Mesenchymal stem cell (in vitro differentiated cells and primary cell): ENCODE measurements at regions not wholly inside any gene's neighbourhood (a gene's known extent, or its start where the extent isn't known, plus 50 kb on each side); places are given as distances from the start of the nearest gene placed in this dataset.

Experiments
- DNase-seq: peaks from one replicate; pipeline ENCODE4 v3.0.0-alpha.2; 2013
- H2AFZ ChIP-seq: one replicate; pipeline ENCODE4 v1.6.1; 2013; ENCODE audit warnings: low read depth, mild to moderate bottlenecking, control low read depth, inconsistent platforms, low read length, moderate library complexity
- H2AK5ac ChIP-seq: 2 replicates; pipeline ENCODE4 v1.6.1; 2013; ENCODE audit warnings: low read length, moderate library complexity, mild to moderate bottlenecking, inconsistent platforms; ENCODE audit not compliant: severe bottlenecking
- H2BK120ac ChIP-seq: one replicate; pipeline ENCODE4 v1.6.1; 2013; ENCODE audit warnings: low read depth, mild to moderate bottlenecking, inconsistent platforms, low read length, moderate library complexity
- H2BK12ac ChIP-seq, 2 experiments: one replicate each; pipeline ENCODE4 v1.6.1; 2013; ENCODE audit warnings: inconsistent platforms in 2 of 2, low read length in 2 of 2, mild to moderate bottlenecking in 2 of 2, moderate library complexity in 2 of 2, control low read depth in 1 of 2
- H2BK15ac ChIP-seq: one replicate; pipeline ENCODE4 v1.6.1; 2013; ENCODE audit warnings: mild to moderate bottlenecking, low read depth, inconsistent platforms; ENCODE audit not compliant: poor library complexity, severe bottlenecking
- H2BK5ac ChIP-seq: 2 replicates; pipeline ENCODE4 v1.6.1; 2013; ENCODE audit warnings: low read depth, mild to moderate bottlenecking, low read length, control low read depth, inconsistent platforms; ENCODE audit not compliant: poor library complexity, severe bottlenecking
- H3K14ac ChIP-seq, 2 experiments: one replicate each; pipeline ENCODE4 v1.6.1; 2013; ENCODE audit warnings: inconsistent platforms in 2 of 2, low read length in 2 of 2, control low read depth in 1 of 2, mild to moderate bottlenecking in 1 of 2, moderate library complexity in 1 of 2
- H3K18ac ChIP-seq, 2 experiments: one replicate each; pipeline ENCODE4 v1.6.1; 2013; ENCODE audit warnings: inconsistent platforms in 2 of 2, low read length in 2 of 2, control low read depth in 1 of 2, low read depth in 1 of 2, mild to moderate bottlenecking in 1 of 2
- H3K23ac ChIP-seq, 2 experiments: one replicate each; pipeline ENCODE4 v1.6.1; 2013; ENCODE audit warnings: inconsistent platforms in 2 of 2, low read length in 2 of 2, mild to moderate bottlenecking in 2 of 2, moderate library complexity in 2 of 2, control low read depth in 1 of 2
- H3K27ac ChIP-seq: 2 replicates; pipeline ENCODE4 v1.5.1; 2013; ENCODE audit warnings: mild to moderate bottlenecking, moderate library complexity, low read length, control low read depth, inconsistent platforms; ENCODE audit not compliant: poor library complexity, severe bottlenecking
- H3K27me3 ChIP-seq, 2 experiments: 2 replicates each; pipeline versions ENCODE4 v1.6.1 to v1.7.0; 2013; ENCODE audit warnings: low read length in 2 of 2, mild to moderate bottlenecking in 2 of 2, moderate library complexity in 2 of 2, control low read depth in 1 of 2, inconsistent platforms in 1 of 2; ENCODE audit not compliant: control insufficient read depth in 1 of 2, insufficient read depth in 1 of 2
- H3K36me3 ChIP-seq, 2 experiments: 2 replicates each; pipeline versions ENCODE4 v1.6.1 to v1.7.0; 2013; ENCODE audit warnings: low read length in 2 of 2, control low read depth in 1 of 2, inconsistent platforms in 1 of 2, low read depth in 1 of 2, mild to moderate bottlenecking in 1 of 2; ENCODE audit not compliant: insufficient read depth in 2 of 2, control insufficient read depth in 1 of 2
- H3K4ac ChIP-seq, 2 experiments: one replicate each; pipeline ENCODE4 v1.6.1; 2013; ENCODE audit warnings: inconsistent platforms in 2 of 2, low read length in 2 of 2, mild to moderate bottlenecking in 2 of 2, moderate library complexity in 2 of 2, control low read depth in 1 of 2, low read depth in 1 of 2
- H3K4me1 ChIP-seq: 2 replicates; pipeline ENCODE4 v1.6.1; 2013; ENCODE audit warnings: low read depth, low read length, control low read depth; ENCODE audit not compliant: control insufficient read depth, insufficient read depth
- H3K4me2 ChIP-seq: 2 replicates; pipeline ENCODE4 v1.6.1; 2013; ENCODE audit warnings: low read length, mild to moderate bottlenecking, inconsistent platforms; ENCODE audit not compliant: poor library complexity, severe bottlenecking
- H3K4me3 ChIP-seq, 2 experiments: 2 replicates each; pipeline versions ENCODE4 v1.5.1 to v1.7.0; 2013; ENCODE audit warnings: low read length in 2 of 2, mild to moderate bottlenecking in 2 of 2, control low read depth in 1 of 2, low read depth in 1 of 2; ENCODE audit not compliant: insufficient read depth in 1 of 2
- H3K79me1 ChIP-seq: replicated peaks from 2 replicates; pipeline ENCODE4 v1.6.1; 2013; ENCODE audit warnings: mild to moderate bottlenecking, control low read depth, low read length, inconsistent platforms; ENCODE audit not compliant: poor library complexity, severe bottlenecking
- H3K9ac ChIP-seq: 2 replicates; pipeline ENCODE4 v1.7.0; 2013; ENCODE audit warnings: mild to moderate bottlenecking, low read length, moderate library complexity
- H3K9me3 ChIP-seq: 2 replicates; pipeline ENCODE4 v1.7.0; 2013; ENCODE audit warnings: mild to moderate bottlenecking, low read length; ENCODE audit not compliant: control insufficient read depth
- H4K8ac ChIP-seq: one replicate; pipeline ENCODE4 v1.6.1; 2013; ENCODE audit warnings: inconsistent platforms, mild to moderate bottlenecking, low read length, moderate library complexity
- H4K91ac ChIP-seq: one replicate; pipeline ENCODE4 v1.6.1; 2013; ENCODE audit warnings: mild to moderate bottlenecking, low read length, inconsistent platforms
- WGBS: methylation state at CpG from one replicate; pipeline ENCODE4 v1.1.7; 2013; ENCODE audit warnings: mixed read lengths; 5-methylcytosine and 5-hydroxymethylcytosine counted together

DNA sequence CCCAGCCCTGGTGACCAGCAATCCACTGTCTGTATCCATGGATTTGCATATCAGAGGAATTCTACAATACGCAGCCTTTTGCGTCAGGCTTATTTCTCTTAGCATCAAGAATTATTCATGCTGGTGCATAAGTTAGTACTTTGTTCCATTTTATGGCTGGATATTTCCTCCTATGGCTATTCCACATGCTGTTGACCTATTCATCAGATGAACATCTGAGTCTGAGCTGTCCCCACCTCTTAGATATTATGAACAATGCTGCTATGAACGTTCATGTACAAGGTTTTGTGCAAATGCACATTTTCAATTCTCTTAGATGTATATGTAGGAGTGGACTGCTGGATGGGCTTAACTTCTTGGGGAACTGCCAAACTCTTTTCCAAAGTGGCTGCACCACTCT is 79.0 kb upstream of the CST7 start:
- Histone ChIP-seq H2BK120ac (no peak overlapping the region), H3K36me3 (no peaks in the 10 kb centered on the region), H3K4me3 (no peak overlapping the region), H3K27ac (no peak overlapping the region), H2AFZ (no peak overlapping the region), H3K14ac (no peak overlapping the region), H3K79me1 (no peaks in the 10 kb centered on the region), H3K4me2 (no peak overlapping the region), H3K4me1 (peaks cover 31% of the 10 kb centered on the region), H3K4ac (no peak overlapping the region), H3K23ac (no peak overlapping the region), H3K27me3 (peaks cover 4 to 17% of the 10 kb centered on the region in 2 experiments), H2BK15ac (no peak overlapping the region), H2BK5ac (no peak overlapping the region), H2BK12ac (no peak overlapping the region), H2AK5ac (no peak overlapping the region), H3K18ac (no peak overlapping the region), H4K8ac (no peak overlapping the region), H3K9me3 (no peaks in the 10 kb centered on the region), H3K9ac (no peak overlapping the region), H4K91ac (no peak overlapping the region)
- 81% methylated on average over 3 of the region's 3 CpGs for WGBS
- no peak for DNase-seq

DNA sequence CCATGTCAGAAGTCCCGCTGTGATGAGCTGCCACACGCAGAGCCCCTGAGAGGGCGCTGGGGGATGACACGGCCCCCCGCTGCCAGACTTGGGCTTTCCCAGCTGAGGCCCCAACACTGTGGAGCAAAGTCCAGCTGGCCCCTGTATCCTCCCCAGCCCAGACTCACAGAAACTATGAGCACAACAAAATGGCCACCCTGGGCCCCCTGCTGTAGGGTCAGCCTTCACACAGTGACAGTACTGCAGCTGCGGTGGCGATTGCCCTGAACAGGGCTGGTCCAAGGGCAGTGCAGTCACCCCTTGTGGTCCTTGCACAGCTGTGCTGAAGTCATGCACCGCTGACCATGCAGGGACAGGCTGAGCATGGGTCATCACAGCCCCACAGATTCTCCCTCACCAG is 78.2 kb upstream of the CST7 start:
- Histone ChIP-seq H3K23ac (no peak overlapping the region), H3K27me3 (peaks cover 4 to 25% of the 10 kb centered on the region in 2 experiments), H3K27ac (peak overlapping the region; percentile 11), H3K4me1 (peaks cover 31% of the 10 kb centered on the region), H3K9me3 (no peaks in the 10 kb centered on the region), H3K36me3 (no peaks in the 10 kb centered on the region), H4K91ac (no peak overlapping the region), H2AK5ac (no peak overlapping the region), H2BK12ac (no peak overlapping the region), H2BK15ac (no peak overlapping the region), H3K4me2 (no peak overlapping the region), H3K18ac (no peak overlapping the region), H2BK5ac (no peak overlapping the region), H2BK120ac (no peak overlapping the region), H2AFZ (no peak overlapping the region), H4K8ac (no peak overlapping the region), H3K4me3 (no peak overlapping the region), H3K4ac (no peak overlapping the region), H3K79me1 (no peaks in the 10 kb centered on the region), H3K9ac (no peak overlapping the region), H3K14ac (no peak overlapping the region)
- DNase-seq = no peak
- WGBS = 80% methylated on average over 8 of the region's 8 CpGs

DNA sequence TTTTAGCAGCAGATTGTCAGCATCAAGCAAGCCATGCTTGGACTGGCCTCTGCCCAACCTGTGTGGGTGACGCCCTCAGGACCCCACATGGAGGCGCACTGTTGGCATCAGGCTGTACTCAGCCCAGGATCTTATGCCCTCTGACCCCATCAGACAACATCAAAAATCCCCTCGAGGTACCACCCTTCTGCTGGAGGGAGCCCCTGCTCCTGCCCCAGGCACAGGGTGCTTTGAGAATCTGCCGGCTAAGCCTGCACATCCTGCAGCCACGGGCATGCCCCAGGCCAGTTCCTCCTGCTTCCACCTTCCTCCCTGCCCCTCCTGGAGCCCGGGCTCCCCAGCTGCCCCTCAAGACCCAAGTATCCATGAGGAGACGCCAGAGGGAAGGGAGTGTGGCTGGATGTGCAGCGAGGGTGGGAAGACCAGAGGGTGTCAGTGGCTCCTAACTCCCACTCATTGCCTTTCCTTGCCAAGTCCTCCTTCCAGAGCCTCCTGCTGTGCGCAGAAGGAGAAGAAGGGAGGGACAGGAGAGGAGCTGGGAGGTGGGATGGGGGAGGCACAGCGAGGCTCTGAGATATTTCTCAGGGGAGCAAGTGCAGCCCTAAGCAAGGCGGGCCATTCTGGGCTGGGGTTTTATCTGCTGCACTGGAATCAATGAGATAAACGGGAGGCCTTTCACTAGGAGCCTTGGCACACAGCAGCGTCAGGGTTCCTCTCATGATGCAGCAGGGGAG is 77.4 kb upstream of the CST7 start:
- H3K36me3 ChIP-seq = no peaks in the 10 kb centered on the region
- no peak overlapping the region for H2BK5ac ChIP-seq
- 78% methylated on average over 10 of the region's 13 CpGs for WGBS

DNA sequence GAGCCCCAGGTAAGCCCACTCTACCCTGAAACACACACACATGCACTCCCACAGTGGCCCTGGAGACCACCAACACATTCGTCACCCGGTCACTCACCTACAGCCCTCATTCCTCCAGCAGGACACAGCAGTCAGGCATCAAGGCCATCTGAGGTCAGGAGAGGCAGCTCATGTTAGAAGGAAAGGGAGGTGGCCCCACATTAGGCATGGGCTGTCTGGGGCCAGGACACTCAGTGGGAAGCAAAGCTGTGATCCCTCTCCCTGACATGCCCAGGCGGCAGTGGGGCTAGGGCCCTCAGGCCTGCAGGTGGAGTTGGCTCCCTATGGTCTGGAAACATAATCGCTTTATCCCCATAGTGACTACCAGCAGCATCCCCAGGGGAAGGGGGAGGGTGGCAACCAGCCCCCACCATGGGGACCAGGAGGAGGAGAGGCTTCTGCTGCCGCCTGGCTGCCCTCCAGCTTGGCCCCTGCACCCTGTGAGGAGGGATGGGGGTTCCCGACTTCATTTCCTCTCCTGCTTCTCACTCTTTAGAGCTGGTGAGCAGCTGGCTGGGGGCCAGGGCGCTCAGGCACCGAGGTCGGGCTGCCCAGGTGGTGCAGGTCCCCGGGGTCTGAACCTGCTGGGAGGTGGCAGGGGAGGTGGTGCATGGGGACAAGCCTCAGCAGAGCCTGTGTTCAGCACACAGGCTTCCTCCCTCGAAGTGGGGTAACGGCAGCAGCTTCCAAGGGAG is 76.6 kb upstream of the CST7 start:
- H3K27ac ChIP-seq = no peak overlapping the region
- H3K36me3 ChIP-seq = no peaks in the 10 kb centered on the region
- no peak overlapping the region for H3K4ac ChIP-seq
- H3K4me1 ChIP-seq = peaks cover 31% of the 10 kb centered on the region
- no peak overlapping the region for H3K18ac ChIP-seq
- 89% methylated on average over 10 of the region's 12 CpGs for WGBS
- H3K9me3 ChIP-seq = no peaks in the 10 kb centered on the region
- no peak overlapping the region for H3K4me3 ChIP-seq
- no peak overlapping the region for H3K4me2 ChIP-seq
- no peak overlapping the region for H2AFZ ChIP-seq
- H3K14ac ChIP-seq = no peak overlapping the region
- no peak for DNase-seq
- no peak overlapping the region for H3K9ac ChIP-seq
- H3K23ac ChIP-seq = no peak overlapping the region
- no peaks in the 10 kb centered on the region for H3K79me1 ChIP-seq
- H2AK5ac ChIP-seq = no peak overlapping the region
- no peak overlapping the region for H2BK120ac ChIP-seq
- no peak overlapping the region for H4K91ac ChIP-seq
- H3K27me3 ChIP-seq = peaks cover 9 to 27% of the 10 kb centered on the region in 2 experiments
- H2BK12ac ChIP-seq = no peak overlapping the region
- H2BK15ac ChIP-seq = no peak overlapping the region
- peak overlapping the region; percentile 0 for H2BK5ac ChIP-seq
- no peak overlapping the region for H4K8ac ChIP-seq

More for the DNA sequence above, 77.4 kb upstream of the CST7 start:
- Histone ChIP-seq H4K8ac (no peak overlapping the region), H3K9me3 (no peaks in the 10 kb centered on the region), H3K27me3 (peaks cover 9 to 25% of the 10 kb centered on the region in 2 experiments), H3K4ac (no peak overlapping the region), H3K4me2 (no peak overlapping the region), H2BK120ac (no peak overlapping the region), H3K14ac (no peak overlapping the region), H3K9ac (no peak overlapping the region), H3K27ac (peak overlapping the region; percentile 26), H2BK12ac (no peak overlapping the region), H3K23ac (no peak overlapping the region), H4K91ac (no peak overlapping the region), H2BK15ac (no peak overlapping the region), H3K18ac (no peak overlapping the region), H3K4me1 (peaks cover 31% of the 10 kb centered on the region), H3K79me1 (no peaks in the 10 kb centered on the region), H3K4me3 (no peak overlapping the region), H2AK5ac (no peak overlapping the region), H2AFZ (no peak overlapping the region)
- DNase-seq = no peak
